ENCODE measurements at regions not wholly inside any gene's neighbourhood (a gene's known extent, or its start where the extent isn't known, plus 50 kb on each side); places are given as distances from the start of the nearest gene placed in this dataset.

DNA sequence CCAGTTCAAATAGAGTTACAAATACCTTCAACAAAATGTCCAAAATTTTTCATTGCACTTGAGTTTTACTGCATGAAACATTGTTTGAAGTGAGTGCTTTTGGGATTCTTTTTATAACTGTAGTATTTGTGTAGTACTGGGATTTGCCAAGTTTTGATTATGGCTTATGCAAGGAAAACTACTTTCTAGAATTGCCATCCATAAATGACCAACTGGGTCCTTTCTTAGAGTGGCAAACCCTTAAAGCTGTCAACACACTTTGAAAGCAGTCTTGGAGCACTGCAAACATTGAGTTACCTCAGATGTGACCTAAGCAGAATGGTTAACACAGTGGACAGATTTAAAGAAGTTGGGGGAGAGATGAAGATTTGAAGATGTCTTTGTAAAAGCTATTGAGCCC lies 379.6 kb upstream of the ZNF608 start:
- H3K4me1 ChIP-seq (replicated peaks in 1 of 2): no peaks in the 10 kb centered on the region
- H3K4me3 ChIP-seq: no peak overlapping the region
- intact Hi-C loops (cut with DNase I): no loop called here
- no peaks in the 10 kb centered on the region for H3K27me3 ChIP-seq
- no peak overlapping the region for H3K27ac ChIP-seq
- TF ChIP-seq, protein P1, sequence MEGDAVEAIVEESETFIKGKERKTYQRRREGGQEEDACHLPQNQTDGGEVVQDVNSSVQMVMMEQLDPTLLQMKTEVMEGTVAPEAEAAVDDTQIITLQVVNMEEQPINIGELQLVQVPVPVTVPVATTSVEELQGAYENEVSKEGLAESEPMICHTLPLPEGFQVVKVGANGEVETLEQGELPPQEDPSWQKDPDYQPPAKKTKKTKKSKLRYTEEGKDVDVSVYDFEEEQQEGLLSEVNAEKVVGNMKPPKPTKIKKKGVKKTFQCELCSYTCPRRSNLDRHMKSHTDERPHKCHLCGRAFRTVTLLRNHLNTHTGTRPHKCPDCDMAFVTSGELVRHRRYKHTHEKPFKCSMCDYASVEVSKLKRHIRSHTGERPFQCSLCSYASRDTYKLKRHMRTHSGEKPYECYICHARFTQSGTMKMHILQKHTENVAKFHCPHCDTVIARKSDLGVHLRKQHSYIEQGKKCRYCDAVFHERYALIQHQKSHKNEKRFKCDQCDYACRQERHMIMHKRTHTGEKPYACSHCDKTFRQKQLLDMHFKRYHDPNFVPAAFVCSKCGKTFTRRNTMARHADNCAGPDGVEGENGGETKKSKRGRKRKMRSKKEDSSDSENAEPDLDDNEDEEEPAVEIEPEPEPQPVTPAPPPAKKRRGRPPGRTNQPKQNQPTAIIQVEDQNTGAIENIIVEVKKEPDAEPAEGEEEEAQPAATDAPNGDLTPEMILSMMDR (IDR thresholded peaks at IDR 0.05): no peak
- TF ChIP-seq POLR2A (IDR thresholded peaks at IDR 0.05): no peak
- no peak for DNase-seq
- H3K9me3 ChIP-seq (replicated peaks in 1 of 3): no peaks in the 10 kb centered on the region
- H3K36me3 ChIP-seq (replicated peaks in 1 of 2): no peaks in the 10 kb centered on the region

DNA sequence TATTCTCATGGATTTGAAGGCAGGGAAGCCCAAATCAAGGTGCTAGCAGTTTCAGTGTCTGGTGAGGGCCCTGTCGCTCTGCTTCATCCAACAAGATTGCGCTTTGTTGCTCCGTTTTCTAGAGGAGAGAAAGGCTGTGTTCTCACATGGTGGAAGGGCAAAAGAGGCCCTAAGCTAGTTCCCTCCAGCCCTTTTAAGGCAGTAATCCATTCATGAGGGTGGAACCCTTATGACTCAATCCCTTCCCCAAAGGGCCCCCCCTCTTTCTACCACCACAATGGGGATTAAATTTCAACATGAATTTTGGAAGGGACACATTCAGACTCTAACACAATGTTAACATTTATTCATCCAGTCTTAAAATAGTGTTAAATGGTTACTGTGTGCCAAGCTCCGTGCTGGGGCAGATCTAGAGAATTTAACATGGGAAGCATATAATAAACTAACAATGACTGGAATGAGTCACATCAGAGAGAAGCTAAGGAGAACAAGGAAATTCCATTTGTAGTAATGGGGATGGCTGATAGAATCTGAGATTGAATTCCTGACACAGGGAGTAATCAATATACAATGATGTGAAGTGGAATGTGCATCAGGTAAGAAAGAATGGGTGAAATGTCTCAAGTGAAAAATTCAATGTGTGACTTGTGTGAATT lies 382.8 kb upstream of the ZNF608 start:
- H3K4me1 ChIP-seq (replicated peaks in 1 of 2): no peaks in the 10 kb centered on the region
- 87 to 98% (median 91%) methylated on average over 4 of the region's 4 CpGs for WGBS, 4 donors
- intact Hi-C loops (cut with DNase I): no loop called here
- no peak for DNase-seq
- H3K9me3 ChIP-seq (replicated peaks in 1 of 3): no peaks in the 10 kb centered on the region
- TF ChIP-seq POLR2A (IDR thresholded peaks at IDR 0.05): no peak
- TF ChIP-seq, protein P1 (IDR thresholded peaks at IDR 0.05): no peak
- no peak overlapping the region for H3K27ac ChIP-seq
- H3K27me3 ChIP-seq: no peaks in the 10 kb centered on the region
- no peak overlapping the region for H3K4me3 ChIP-seq
- H3K36me3 ChIP-seq (replicated peaks in 1 of 2): no peaks in the 10 kb centered on the region

GRCh38 chr5:125130591-125130990 lies 384.2 kb upstream of the ZNF608 start:
- no peak for DNase-seq
- Histone ChIP-seq H3K4me1 (replicated peaks in 1 of 2) (no peaks in the 10 kb centered on the region), H3K4me3 (no peak overlapping the region), H3K27ac (no peak overlapping the region), H3K9me3 (replicated peaks in 1 of 3) (no peaks in the 10 kb centered on the region), H3K27me3 (no peaks in the 10 kb centered on the region), H3K36me3 (replicated peaks in 1 of 2) (no peaks in the 10 kb centered on the region)
- TF ChIP-seq POLR2A (IDR thresholded peaks at IDR 0.05): no peak
- TF ChIP-seq, protein P1 (IDR thresholded peaks at IDR 0.05): no peak
- WGBS, 4 donors: 94 to 99% (median 96%) methylated on average over 2 of the region's 2 CpGs
- intact Hi-C loops (cut with DNase I): no loop called here

GRCh38 chr5:125134216-125135081 lies 388.0 kb upstream of the ZNF608 start:
- Histone ChIP-seq H3K27ac (no peak overlapping the region), H3K9me3 (replicated peaks in 1 of 3) (no peaks in the 10 kb centered on the region), H3K4me1 (replicated peaks in 1 of 2) (no peaks in the 10 kb centered on the region), H3K4me3 (no peak overlapping the region), H3K27me3 (no peaks in the 10 kb centered on the region), H3K36me3 (replicated peaks in 1 of 2) (no peaks in the 10 kb centered on the region)
- TF ChIP-seq, protein P1 (IDR thresholded peaks at IDR 0.05): no peak
- TF ChIP-seq POLR2A (IDR thresholded peaks at IDR 0.05): no peak
- DNase-seq: no peak
- 74 to 82% (median 79%) methylated on average over 3 of the region's 3 CpGs for WGBS, 4 donors
- intact Hi-C loops (cut with DNase I): no loop called here
